GM21515 (cell line): ENCODE measurements at regions not wholly inside any gene's neighbourhood (a gene's known extent, or its start where the extent isn't known, plus 50 kb on each side); places are given as distances from the start of the nearest gene placed in this dataset.

ENCODE experiments used
- ATAC-seq: cut with Tn5 transposase; IDR thresholded peaks from one replicate; pipeline ENCODE4 v1.9.1; 2021; ENCODE audit not compliant: unreplicated experiment

DNA sequence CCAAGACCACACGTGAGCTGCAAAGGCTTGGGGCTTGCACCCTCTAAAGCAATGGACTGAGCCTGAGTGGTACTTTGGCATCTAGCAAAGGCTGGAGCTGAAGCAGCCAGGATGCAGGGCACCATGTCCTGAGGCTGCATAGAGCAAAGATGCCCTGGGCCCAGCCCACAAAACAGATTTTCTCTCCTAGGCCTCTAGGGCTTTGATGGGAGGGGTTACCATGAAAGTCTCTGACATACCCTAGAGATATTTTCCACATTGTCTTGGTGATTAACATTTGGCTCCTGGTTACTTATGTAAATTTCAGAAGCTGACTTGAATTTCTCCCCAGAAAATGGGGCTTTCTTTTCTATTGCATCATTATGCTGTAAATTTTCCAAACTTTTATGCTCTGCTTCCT lies 438.3 kb downstream of the SLC16A7 start:
- no peak for ATAC-seq

- no peak for ATAC-seq
Measured at GRCh38 chr12:60035835-60036234, 440.0 kb downstream of the SLC16A7 start.

DNA sequence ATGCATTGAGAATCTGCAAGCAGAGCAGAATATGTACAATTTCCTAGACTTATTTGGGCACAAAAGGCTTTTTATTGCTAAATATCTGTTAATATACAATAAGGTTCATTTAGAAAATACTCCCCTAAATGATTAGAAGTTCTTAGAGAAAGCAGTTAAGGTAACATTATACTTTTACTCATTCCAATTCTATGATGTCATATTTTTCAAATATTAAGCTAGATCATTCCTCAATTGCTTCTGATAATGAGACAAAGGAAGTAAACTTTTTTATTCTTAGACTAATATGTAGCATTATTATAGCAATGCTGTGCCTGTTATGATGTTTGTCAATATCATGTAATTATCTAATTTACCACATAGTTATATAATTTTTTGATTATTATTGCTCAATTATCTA lies 447.0 kb downstream of the SLC16A7 start:
- ATAC-seq, result no peak

GRCh38 chr12:60043236-60043635 lies 447.4 kb downstream of the SLC16A7 start:
- ATAC-seq, result no peak

DNA sequence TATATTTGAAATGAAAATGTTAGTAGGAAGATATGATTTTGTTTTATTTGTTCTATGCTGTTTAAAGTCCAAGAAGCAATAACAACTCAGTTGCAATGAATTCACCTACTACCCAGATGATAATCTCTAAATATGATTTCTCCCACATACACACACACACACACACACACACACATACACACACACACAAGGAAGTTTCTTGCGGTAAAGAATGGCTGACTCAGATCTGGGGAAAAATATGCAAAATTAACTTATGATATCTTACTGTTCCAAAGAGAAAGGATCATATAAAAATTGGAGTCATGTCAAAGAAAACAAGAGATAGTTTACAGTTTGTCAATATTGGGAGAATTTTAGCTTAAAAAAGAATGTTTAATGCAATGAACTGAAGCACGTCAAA lies 456.7 kb downstream of the SLC16A7 start:
- no peak for ATAC-seq

- no peak for ATAC-seq
Measured at GRCh38 chr12:60059180-60059579, 463.4 kb downstream of the SLC16A7 start.

DNA sequence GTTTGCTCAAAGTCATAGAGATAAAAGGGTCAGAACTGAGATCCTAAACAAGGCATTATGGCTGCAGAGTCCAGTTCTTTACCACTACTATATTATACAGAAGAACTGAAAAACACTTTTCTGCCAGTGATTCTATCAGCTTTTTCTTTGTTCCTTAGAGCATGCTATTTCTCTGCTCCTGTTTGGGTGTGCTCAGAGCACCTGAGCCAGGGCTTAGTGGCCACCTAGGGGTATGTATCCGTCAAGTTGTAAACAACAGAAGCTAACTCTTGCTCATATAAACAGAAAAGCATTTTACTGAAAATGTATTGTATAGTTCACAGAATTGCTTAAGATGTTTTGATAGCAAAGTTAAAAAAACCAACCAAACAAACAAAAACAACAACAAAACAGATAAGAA lies 470.8 kb downstream of the SLC16A7 start:
- ATAC-seq, result no peak

DNA sequence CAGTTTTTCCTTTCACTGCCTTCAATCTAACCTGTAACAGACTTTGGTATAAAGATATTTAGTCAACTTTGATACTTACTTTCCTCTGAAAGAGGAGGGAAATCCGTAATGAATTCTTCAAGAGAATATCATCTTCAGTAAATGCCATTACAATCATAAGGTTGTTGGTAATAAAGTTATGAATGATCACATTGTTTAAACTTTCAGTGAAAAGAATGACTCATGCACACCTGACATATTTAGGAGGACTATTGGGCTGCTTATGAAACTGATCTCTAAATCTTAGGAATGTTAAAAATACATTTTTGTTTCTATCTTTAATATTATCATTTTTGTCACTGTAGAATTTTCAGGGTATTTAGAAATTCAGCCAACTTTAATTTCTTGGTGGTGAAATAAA lies 474.7 kb downstream of the SLC16A7 start:
- ATAC-seq, result no peak

GRCh38 chr12:60071759-60072191 lies 475.9 kb downstream of the SLC16A7 start:
- no peak for ATAC-seq

GRCh38 chr12:60072911-60073310 lies 477.1 kb downstream of the SLC16A7 start:
- ATAC-seq, result no peak

GRCh38 chr12:60075091-60075490 lies 479.3 kb downstream of the SLC16A7 start:
- no peak for ATAC-seq

GRCh38 chr12:60078026-60078425 lies 482.2 kb downstream of the SLC16A7 start:
- ATAC-seq, result no peak

GRCh38 chr12:60093428-60093827 lies 497.6 kb downstream of the SLC16A7 start:
- no peak for ATAC-seq

GRCh38 chr12:60094436-60094835 lies 498.6 kb downstream of the SLC16A7 start:
- no peak for ATAC-seq

DNA sequence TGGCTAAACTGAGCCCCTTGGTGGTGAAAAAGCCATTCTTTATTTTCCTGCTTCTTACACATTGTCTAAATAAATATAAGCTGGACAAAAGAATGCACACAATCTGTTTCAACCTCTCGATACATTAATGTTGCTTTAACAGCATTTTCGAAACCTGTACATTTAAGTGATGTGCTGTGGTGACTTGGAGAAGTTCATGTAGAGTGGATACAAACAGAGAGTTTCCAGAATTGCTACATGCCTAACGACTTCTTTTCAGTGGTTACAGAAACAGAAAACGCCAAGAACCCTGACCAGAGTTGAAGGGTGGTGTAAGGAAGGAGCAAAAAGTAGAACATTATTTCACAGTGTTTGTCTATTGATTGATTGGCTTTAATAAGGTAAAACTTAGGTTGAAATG lies 500.9 kb downstream of the SLC16A7 start:
- ATAC-seq, result no peak

DNA sequence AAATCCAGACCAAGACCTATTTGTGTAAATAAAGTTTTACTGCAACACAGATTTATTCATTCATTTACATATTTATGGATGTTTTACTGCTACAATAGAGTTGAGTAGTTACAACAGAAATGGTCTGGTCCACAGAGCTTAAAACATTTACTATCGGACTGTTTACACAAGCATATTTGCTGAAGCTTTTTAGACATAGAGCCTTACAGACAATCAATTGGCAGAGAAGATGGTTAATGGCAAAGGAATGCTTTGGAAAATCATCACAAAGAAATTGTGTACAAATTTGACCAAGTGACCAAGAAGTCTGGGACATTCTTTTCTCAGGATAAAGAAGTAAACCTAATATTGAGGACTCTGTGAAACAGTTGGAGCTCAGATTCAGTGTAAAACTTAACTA lies 504.3 kb downstream of the SLC16A7 start:
- ATAC-seq, result no peak

DNA sequence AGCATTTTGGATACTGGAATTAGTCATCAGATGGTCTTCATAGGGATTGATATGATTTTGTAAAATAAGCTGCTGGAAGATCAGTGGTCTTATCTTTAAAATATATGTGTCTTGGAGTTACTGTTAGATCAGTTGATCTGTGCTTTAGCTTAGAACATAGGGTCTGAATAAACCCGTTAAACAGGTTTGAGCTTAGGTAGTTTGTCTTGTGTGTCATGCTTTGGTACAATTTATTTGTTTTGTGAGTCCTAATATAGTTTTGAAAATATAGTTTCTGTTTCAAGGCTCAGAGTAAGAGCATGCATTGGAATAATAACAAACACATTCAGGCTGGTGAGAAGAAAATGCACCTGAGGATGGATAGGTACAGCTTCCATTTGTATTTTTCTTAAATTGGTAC lies 505.0 kb downstream of the SLC16A7 start:
- ATAC-seq, result no peak

DNA sequence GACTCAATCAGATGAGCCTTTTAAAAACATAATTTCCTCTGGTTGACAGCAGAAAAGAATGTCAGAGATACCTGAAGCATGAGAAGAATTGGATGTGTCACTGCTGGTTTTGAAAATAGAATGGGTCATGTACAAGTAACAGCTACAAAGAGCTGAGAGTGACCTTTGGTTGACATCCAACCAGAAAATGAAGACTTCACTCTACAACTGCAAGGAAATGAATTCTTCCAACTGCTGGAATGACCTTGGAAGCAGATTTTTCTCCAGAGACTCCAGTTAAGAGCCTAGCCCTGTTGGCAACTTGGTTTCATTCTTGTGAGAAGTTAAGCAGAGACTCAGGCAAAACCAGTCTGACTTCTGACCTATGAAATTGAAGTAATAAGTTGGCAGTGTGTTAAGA lies 505.9 kb downstream of the SLC16A7 start:
- ATAC-seq, result no peak

DNA sequence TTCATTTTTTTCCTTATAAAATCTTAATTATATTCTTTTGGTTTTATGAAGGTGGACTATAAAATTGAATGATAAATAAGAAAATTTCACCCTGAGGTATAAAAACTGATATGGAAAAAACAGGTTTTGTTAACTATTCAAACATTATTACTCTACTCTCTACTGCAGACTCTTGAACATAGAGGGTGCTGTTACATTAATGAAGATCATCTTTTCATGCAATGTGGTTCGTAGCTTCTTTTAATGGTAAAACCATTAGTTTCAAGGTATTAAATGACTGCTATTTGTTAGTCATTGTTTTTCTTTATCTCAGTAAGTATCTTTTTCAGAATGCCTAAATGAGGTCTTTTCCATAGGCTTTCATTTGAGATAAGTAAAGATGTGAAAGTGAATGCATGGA lies 510.4 kb downstream of the SLC16A7 start:
- ATAC-seq, result no peak

GRCh38 chr12:60107992-60108391 lies 512.2 kb downstream of the SLC16A7 start:
- ATAC-seq, result no peak

GRCh38 chr12:60112063-60112462 lies 516.2 kb downstream of the SLC16A7 start:
- ATAC-seq, result no peak

DNA sequence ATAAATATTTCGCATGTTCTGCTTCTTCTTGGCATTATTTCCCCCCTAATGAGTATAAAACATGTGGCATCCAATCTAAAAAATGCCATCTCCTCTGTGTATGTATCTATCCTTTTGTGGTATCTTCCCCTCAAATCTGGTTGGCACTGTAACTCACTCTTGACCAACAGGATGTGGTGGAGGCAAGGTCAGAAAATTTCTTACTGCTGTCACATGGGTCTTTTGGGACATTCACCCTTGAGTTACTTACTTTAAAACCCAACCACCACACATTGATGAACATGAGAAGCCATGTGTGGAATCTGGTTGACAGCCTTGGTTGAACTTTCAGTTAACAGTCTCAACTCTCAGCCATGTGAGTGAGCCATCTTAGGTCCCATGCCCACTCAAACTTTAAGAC lies 516.9 kb downstream of the SLC16A7 start:
- ATAC-seq, result no peak

GRCh38 chr12:60114169-60114568 lies 518.3 kb downstream of the SLC16A7 start:
- ATAC-seq, result no peak

- ATAC-seq, result no peak
Measured at GRCh38 chr12:60119327-60119726, 523.5 kb downstream of the SLC16A7 start.
